GM08714 (cell line): ENCODE measurements at regions not wholly inside any gene's neighbourhood (a gene's known extent, or its start where the extent isn't known, plus 50 kb on each side); places are given as distances from the start of the nearest gene placed in this dataset.
A peak's percentile ranks its signal among the peaks of the same experiment; 100 is the strongest.
"Not testable (repeated sequence)": the region's sequence is repeated elsewhere in the genome, so short reads cannot be mapped to it uniquely, and the experiment has no call there.

Experiments
- H3K4me3 ChIP-seq: fragments of 200-500 bp; sonication (Bioruptor generic); 2 replicates; pipeline ENCODE4 v1.5.1; 2014; ENCODE audit warnings: mild to moderate bottlenecking, low read length, inconsistent platforms
- ZNF274 ChIP-seq: IDR thresholded peaks from 2 replicates; pipeline ENCODE4 v1.6.1; 2012; ENCODE audit warnings: mild to moderate bottlenecking, low read depth, low read length

DNA sequence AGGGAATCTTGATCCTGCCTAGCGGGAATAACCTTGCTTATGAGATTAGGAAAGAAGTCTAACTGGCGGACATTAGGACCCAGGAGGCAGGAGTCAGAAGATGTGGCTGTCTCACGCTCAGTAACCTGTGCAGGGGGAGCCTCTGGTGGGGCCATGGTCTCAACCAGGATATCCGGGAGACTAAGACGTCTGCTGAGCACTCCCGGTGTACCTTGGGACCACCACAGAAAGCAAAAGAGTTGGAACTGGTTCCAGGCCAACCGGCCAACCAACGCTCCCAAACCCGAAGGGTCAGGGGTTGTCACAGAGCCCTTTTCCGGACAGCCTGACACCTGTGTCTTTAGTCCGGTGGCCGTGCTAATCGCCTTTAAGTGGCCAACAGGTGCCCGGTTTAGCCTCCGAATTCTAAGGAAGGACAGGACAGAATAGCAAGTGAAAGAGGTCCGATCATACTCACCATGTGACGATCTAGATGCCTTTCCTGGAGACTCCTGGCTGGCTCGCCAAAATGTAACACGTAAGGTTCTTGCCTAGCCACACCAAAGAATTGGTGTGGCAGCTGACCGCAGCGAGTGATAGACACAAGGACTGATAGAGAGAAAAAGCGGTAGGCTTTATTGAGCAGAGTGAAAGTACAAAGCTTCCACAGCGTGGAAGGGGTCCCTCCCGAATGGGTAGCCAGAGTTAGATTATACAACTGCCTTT is 103.9 kb upstream of the DIAPH3 start:
- TF ChIP-seq ZNF274 = no peak
- H3K4me3 ChIP-seq = peak overlapping the region; percentile 76

DNA sequence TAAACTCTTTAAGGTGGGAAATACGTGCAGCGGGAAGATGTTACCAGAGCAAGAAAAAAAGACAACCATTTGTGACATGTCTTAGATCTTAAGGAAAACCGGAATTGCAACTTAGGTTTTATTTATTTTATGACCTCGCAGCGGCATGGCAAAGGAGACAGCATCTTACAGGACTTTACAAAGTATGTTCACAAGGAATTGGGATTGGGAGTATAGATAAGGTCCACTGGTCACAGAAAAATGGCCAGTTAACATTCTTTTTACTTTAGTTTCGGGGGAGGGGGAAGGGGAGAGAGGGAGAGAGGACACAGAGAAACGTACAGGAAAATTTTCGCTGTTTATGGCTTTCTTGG is 104.5 kb upstream of the DIAPH3 start:
- H3K4me3 ChIP-seq = peak overlapping the region; percentile 76
- no peak for TF ChIP-seq ZNF274

DNA sequence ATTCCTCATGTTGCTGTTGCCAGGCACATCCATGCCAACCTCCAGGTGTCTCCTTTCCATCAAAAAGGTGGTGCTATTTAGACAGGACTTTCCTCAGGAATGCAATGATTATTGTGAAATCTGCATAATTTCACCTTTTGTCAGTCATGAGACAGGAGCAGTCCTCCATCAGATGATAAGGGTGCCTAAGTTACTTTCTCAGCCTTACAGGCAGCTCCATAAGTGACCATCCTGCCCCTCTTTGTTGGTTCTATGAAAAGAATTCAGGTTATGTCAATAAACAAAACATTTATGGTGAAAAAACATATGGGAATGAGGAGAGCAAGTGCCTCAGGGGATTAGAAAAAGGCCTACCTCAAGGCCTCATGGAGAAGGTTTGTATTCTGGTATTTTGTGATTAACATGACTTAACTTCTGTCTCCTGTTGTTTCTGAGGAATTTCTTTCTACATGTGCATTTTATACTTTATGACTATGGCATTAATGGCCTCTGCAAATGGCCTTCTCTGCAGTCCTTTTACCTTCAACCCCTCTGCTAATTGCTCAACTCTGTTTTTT is 110.3 kb upstream of the DIAPH3 start:
- no peak overlapping the region for H3K4me3 ChIP-seq
- no peak for TF ChIP-seq ZNF274

DNA sequence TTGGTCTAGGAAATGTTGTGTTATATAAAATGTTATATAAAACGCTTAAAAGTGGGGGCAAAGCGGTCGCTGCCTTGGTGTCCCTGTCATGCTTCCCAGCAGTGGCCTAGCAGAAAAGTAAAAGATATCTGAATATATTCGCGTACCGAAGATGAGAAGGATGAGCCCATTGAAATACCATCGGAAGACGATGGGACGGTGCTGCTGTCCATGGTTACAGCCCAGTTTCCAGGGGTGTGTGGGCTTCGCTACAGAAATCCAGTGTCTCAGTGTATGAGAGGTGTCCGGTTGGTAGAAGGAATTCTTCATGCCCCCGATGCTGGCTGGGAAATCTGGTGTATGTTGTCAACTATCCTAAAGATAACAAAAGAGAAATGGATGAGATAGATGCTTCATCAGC is 110.9 kb upstream of the DIAPH3 start:
- TF ChIP-seq ZNF274 = no peak
- H3K4me3 ChIP-seq = no peak overlapping the region

DNA sequence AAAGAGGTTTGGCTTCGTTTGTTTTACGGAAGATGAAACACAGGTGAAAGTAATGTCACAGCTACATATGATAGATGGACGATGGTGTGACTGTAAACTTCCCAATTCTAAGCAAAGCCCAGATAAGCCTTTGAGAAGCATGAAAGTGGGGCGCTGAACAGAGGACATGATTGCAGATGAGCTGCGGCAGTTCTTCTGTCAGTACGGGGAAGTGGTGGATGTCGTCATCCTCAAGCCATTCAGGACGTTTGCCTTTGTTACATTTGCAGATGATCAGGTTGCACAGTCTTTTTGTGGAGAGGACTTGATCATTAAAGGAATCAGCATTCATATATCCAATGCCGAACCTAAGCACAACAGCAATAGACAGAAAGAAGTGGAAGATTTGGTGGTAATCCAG is 111.5 kb upstream of the DIAPH3 start:
- no peak overlapping the region for H3K4me3 ChIP-seq
- TF ChIP-seq ZNF274 = no peak

DNA sequence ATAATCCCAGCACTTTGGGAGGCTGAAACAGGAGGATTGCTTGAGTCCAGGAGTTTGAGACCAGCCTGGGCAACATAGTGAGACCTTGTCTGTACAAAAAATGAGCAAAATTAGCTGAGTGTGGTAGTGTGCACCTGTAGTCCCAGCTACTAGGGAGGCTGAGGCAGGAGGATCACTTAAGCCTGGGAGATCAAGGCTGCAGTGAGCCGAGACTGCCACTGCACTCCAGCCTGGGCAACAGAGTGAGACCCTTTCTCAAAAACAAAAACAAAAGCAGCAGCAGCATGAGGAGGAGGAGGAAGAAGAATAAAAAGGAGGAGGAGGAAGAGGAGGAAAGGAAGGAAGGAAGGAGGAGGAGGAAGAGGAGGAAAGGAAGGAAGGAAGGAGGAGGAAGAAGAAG is 116.5 kb upstream of the TDRD3 start:
- H3K4me3 ChIP-seq = not testable (repeated sequence)

DNA sequence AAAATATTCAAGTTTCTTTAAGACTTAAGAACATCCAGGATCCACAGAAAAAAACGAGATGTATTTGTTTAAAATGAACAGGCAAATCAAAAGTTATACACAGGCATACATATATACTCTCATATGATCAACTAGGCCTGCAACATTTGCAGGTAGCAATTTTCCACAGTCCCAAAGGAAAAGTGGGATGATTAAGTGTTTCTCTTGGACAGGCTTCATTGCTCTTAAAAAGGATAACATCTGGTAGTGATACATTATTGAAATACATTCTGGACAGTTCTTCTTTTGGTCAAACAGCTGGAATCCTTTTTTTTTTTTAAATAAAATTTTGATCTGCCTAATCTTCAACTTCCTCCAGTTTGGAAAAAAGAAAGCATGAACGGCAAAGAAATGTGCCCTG is 114.8 kb upstream of the TDRD3 start:
- TF ChIP-seq ZNF274 = no peak

DNA sequence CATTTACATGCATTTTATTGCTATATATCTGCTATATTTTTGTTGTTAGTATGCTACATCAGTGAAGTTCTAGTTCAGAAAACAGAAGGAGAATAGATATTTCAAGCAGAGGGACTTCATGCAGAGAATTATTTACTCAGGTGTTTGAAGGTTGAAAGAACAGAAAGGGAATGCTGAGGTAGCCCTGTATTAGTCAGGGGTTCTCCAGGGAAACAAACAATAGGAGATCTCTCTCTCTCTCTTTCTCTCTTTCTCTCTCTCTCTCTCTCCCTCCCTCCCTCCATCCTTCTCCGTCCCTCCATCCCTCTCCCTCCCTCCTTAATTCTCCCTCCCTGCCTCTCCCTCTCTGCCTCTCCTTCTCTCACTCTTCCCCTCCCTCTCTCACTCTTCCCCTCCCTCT is 114.3 kb upstream of the TDRD3 start:
- no peak for TF ChIP-seq ZNF274
- H3K4me3 ChIP-seq = no peak overlapping the region

More for the DNA sequence above, 114.8 kb upstream of the TDRD3 start:
- no peak overlapping the region for H3K4me3 ChIP-seq

DNA sequence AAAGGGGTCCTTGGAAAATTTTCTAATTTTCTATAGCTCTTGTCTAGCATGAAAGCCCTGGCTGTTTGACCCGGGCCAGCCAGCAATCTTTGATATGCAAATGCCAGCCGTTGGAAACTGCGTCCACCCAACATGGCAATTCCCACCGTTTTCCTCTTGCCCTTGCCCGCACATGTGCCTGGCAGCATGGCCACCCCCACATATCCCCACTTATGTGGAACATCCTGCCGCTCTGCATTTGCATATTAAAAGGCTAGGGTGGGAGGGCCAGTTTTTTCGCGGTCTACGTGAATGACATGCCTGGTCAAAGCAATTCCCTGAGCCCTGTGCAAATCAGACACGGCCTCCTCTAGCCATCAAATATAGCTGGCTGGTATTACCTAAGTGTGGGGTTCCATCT is 110.3 kb upstream of the TDRD3 start:
- no peak overlapping the region for H3K4me3 ChIP-seq
- no peak for TF ChIP-seq ZNF274

DNA sequence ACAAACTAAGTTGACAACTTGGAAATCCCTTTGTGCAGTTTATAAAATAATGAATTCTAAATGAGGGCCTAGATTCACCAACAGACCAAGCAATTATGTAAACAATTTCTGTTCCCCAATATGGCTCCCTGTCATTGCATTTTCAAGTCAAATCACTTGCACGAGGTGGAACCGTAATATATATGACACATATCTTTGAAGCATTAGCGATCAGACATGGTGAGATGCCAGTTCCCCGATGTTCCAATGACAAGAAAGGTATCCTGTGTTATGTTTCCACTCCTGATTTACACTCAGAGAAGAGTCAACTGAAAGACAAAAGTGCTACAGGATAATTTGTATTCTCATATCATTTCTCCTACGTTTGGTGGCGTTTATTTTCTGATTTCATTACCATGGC is 108.5 kb upstream of the TDRD3 start:
- TF ChIP-seq ZNF274 = no peak
- H3K4me3 ChIP-seq = no peak overlapping the region

DNA sequence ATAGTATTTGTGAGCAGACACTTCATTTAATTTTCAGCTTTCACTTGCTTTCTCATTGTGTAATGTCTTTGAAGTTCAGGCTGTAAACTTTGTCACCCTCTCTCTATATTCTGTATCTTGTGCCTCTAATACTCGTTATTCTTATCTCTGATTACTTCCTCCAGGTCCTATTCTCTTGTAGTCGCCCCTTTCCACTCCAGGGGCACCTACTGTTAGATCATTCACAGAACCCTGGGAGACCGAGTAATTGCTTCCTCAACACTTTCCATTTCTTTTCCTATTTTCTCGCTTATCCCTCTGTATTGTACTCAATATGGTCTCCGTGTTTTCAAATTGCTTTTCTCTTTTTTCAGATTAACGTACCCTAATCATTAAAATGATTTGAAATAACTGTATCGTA is 93.9 kb upstream of the TDRD3 start:
- H3K4me3 ChIP-seq = no peak overlapping the region
- no peak for TF ChIP-seq ZNF274

DNA sequence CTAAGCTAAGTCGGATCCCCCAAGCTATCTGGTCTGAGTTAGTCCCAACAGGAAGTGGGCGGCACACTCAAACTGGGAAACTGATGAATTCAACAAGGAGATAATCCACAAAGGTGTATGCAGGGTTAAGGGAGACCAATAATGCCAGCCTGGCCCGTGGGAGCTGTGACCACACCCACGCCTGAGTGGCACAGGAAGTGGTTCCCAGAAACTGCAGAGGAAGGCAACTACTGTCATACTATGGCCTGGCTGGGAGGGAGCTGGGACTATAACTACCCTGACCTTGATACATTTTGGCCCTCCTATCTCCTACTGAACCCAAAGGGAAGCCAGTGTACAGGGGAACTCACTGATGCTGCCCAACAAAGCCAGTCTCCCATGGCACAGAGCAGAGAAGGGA is 85.5 kb upstream of the TDRD3 start:
- no peak overlapping the region for H3K4me3 ChIP-seq
- TF ChIP-seq ZNF274 = no peak

DNA sequence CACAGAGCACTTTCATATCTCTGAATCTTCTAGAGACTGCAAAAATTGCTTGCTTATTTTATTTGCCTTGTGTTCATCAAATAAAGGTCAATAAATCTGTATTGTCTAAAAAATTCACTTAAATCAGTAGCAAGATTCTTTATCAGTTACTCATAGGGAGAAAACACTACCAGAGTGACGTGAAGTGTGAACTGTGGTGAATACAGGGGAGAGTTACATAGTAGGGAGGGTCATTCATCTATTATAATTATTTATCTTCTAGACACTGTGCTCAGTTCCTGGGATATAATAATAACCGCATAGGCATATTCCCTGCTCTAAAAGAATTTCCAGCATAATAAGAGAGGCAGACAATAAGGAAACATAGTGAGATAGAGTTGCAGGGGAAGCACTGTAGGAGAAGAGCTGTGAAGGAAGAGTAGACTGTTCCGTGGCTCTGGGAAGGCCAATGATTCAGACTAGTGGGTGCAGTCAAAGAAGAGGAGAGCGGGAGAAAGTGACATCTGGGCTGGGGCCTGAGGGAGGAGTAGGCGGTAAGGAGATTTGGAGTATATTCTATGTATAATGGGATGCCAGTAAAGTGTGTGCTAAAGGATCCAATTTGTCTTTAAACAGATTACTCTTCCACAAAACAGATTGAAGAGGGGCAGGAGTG is 84.0 kb upstream of the TDRD3 start:
- no peak overlapping the region for H3K4me3 ChIP-seq
- TF ChIP-seq ZNF274 = no peak

DNA sequence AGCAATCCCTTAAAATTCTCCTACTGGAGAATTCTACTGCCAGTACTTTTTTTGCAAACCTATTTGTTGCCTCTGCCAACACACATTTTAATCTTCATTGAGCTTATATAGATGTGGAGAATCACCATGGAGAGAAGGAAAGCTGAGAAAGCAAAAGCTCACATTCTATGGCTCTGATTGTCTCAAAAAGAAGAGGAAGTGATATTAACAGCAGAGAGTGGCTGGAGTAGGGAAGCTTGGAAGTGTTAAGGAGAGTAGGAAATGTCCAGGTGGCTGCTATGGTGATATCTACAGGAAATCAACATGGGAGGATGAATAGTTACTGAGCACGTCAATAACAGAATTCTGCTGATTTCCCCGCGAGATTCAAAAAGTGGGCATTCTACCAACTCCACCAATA is 78.8 kb upstream of the TDRD3 start:
- no peak for TF ChIP-seq ZNF274

DNA sequence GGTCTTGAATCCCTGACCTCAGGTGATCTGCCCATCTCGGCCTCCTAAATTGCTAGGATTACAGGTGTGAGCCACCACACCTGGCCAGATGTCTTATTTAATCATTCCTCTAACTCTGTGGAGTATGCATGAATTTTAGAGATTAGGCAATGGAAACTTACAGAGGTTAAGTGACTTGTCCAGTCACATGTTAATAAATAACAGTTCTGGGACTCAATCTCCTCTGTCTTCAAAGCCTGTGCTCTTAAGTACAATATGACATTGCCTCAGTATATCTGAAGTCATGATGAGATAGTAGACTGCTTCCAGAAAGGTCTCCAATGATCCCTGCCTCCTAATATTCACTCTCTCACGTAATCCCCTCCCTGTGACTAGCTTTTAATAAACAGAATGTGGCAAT is 72.9 kb upstream of the TDRD3 start:
- no peak overlapping the region for H3K4me3 ChIP-seq
- TF ChIP-seq ZNF274 = no peak

More for the DNA sequence above, 78.8 kb upstream of the TDRD3 start:
- no peak overlapping the region for H3K4me3 ChIP-seq

DNA sequence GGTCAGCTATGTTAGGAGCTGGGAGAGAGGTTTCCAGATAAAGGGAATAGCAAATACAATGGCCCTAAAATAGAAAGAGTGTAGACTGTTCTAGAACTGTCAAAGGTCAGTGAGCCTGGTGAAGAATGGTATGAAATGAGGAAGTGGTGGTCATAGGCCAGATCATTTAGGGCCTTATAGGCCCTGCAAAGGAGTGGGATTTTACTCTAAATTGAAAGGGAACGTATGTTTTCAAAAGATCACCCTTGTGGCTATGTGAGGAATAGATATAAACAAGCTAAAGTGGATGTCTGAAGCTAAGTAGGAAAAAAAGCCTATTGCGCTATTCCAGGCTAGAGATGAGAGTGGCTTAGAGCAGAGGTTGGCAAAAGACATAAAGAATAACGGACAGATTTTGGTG is 70.7 kb upstream of the TDRD3 start:
- no peak for TF ChIP-seq ZNF274
- H3K4me3 ChIP-seq = no peak overlapping the region

DNA sequence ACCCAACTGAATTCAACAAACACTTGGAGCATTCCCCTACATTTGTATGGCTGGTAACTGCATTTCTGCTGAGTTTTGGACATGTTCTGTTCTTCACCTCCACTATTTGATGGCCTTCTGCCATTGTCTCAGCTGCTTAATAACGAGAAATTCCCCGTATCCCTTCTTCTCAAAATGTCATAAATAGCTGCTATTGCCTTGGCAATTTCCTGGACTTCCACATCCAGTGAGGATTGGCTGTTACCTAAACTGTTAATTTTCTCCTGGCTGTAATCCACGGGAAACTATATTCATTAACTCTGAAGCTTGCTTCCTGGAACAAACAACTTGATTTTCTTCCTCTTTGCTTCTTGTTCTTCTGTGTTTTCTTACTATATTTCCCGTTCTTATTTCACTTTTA is 69.5 kb upstream of the TDRD3 start:
- H3K4me3 ChIP-seq = no peak overlapping the region

More for the DNA sequence above, 69.5 kb upstream of the TDRD3 start:
- no peak for TF ChIP-seq ZNF274
